Panc1 (cell line): ENCODE measurements at regions not wholly inside any gene's neighbourhood (a gene's known extent, or its start where the extent isn't known, plus 50 kb on each side); places are given as distances from the start of the nearest gene placed in this dataset.

Experiments
- ATAC-seq: fragments of 200-7000 bp; cut with Tn5 transposase; 2 replicates; pipeline ENCODE4 v1.9.1; 2020; ENCODE audit warnings: mild to moderate bottlenecking, moderate library complexity
- BruUV-seq: library from RNA; stranded (reverse); fragments of 400-500 nt; replicated peaks from 2 replicates; lab custom pipeline; 2021; lab: Mats Ljungman, UMichigan
- CTCF ChIA-PET: fragments of 300-600 bp; sonication (Branson Sonifier 250); formaldehyde crosslinking; loops from one replicate; lab custom pipeline; 2022; ENCODE audit warnings: antibody characterized with exemption; lab: Charles Lee
- POLR2A ChIA-PET: fragments of 300-600 bp; sonication (Branson Sonifier 250); formaldehyde crosslinking; loops from one replicate; lab custom pipeline; 2022; ENCODE audit warnings: antibody characterized with exemption; lab: Charles Lee
- DNase-seq: peaks from one replicate; pipeline ENCODE4 v3.0.0-alpha.2; 2010; ENCODE audit warnings: low read depth, low spot score
- H3K27ac ChIP-seq: 2 replicates; pipeline ENCODE4 v1.5.1; 2011; ENCODE audit warnings: mild to moderate bottlenecking, low read length, inconsistent platforms
- H3K27me3 ChIP-seq: fragments of 200-500 bp; sonication (Bioruptor generic); 2 replicates; pipeline ENCODE4 v1.6.0; 2014; ENCODE audit warnings: low read length, inconsistent platforms; ENCODE audit not compliant: control insufficient read depth, insufficient read depth
- H3K36me3 ChIP-seq: fragments of 200-500 bp; sonication (Bioruptor generic); 2 replicates; pipeline ENCODE4 v1.5.1; 2014; ENCODE audit warnings: inconsistent platforms, mild to moderate bottlenecking, low read length, moderate library complexity; ENCODE audit not compliant: control insufficient read depth, insufficient read depth
- H3K4me1 ChIP-seq: 2 replicates; pipeline ENCODE4 v1.5.1; 2011; ENCODE audit warnings: inconsistent platforms, mild to moderate bottlenecking, low read length, moderate library complexity; ENCODE audit not compliant: control insufficient read depth, insufficient read depth
- H3K4me3 ChIP-seq, 2 experiments: 2 replicates each; pipeline ENCODE4 v1.5.1; 2011 to 2012; ENCODE audit warnings: low read depth in 2 of 2, low read length in 2 of 2, mild to moderate bottlenecking in 2 of 2, inconsistent platforms in 1 of 2, moderate library complexity in 1 of 2
- H3K9me3 ChIP-seq: fragments of 200-500 bp; sonication (Bioruptor generic); 2 replicates; pipeline ENCODE4 v1.5.1; 2014; ENCODE audit warnings: low read depth, mild to moderate bottlenecking, inconsistent platforms, low read length, moderate library complexity; ENCODE audit not compliant: control insufficient read depth, insufficient read depth
- POLR2AphosphoS5 ChIP-seq: IDR thresholded peaks from 2 replicates; pipeline ENCODE4 v1.6.1; 2012; ENCODE audit warnings: mild to moderate bottlenecking, low read depth, low read length, moderate library complexity
- SIN3A ChIP-seq: IDR thresholded peaks from 2 replicates; pipeline ENCODE4 v1.6.1; 2012; ENCODE audit warnings: low read depth, mild to moderate bottlenecking, low read length, moderate library complexity, borderline replicate concordance; ENCODE audit not compliant: insufficient read depth
- TCF7L2 ChIP-seq: IDR thresholded peaks from 2 replicates; pipeline ENCODE4 v1.6.1; 2011; ENCODE audit warnings: mild to moderate bottlenecking, low read depth, low read length, inconsistent platforms
- in situ Hi-C: cut with HindIII; loops from 2 replicates; pipeline ENCODE4 v1.10.0; 2016; ENCODE audit warnings: low sequenced_read_pairs, low pct_unique_long_range_greater_than_20kb
- intact Hi-C: fragments of 100-400 bp; cut with micrococcal nuclease; formaldehyde crosslinking; loops from one replicate; pipeline ENCODE4 v1.10.0; 2022; ENCODE audit not compliant: unreplicated experiment
- TF ChIP-seq, protein P1 (sequence below), 2 experiments: IDR thresholded peaks; 2 replicates each; pipeline ENCODE4 v1.6.1; 2011 to 2012; ENCODE audit warnings: low read depth in 2 of 2, control low read depth in 1 of 2, low read length in 1 of 2, mild to moderate bottlenecking in 1 of 2, moderate library complexity in 1 of 2; ENCODE audit not compliant: insufficient read depth in 1 of 2
- TF ChIP-seq, protein P2 (sequence below): fragments of 450-650 bp; IDR thresholded peaks from 2 replicates; pipeline ENCODE4 v1.5.1; 2017; ENCODE audit warnings: mild to moderate bottlenecking

DNA sequence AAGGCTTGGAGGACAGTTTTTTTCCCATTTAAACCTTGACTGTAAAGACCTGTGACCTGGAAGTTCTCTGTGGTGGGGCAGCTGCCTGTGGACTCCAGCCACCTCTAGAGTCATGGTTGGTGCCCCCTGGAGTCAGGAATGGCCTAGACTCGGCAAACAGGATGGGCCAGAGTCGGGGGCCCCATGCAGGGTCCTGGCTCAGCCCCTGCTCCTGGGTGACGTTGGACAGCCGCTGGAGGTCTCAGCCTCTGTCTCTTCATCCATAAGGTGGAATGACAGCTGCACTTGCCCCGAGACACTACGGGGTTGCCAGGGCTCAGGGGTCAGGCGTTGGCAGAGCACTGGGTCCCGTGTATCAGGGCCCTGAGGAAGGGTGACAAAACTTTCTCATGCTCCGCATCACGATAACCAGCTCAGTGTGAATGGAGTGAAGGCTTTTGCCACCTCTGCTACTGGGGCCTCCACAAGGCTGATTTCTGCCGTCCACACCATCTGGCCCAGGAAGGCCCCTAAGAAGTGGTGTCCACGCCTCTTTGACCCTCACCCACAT is 58.5 kb upstream of the TTC34 start:
- no peaks in the 10 kb centered on the region for H3K36me3 ChIP-seq
- H3K4me1 ChIP-seq = no peaks in the 10 kb centered on the region
- TF ChIP-seq POLR2AphosphoS5 = no peak
- no peak for TF ChIP-seq TCF7L2
- TF ChIP-seq SIN3A = no peak
- TF ChIP-seq, protein P1, sequence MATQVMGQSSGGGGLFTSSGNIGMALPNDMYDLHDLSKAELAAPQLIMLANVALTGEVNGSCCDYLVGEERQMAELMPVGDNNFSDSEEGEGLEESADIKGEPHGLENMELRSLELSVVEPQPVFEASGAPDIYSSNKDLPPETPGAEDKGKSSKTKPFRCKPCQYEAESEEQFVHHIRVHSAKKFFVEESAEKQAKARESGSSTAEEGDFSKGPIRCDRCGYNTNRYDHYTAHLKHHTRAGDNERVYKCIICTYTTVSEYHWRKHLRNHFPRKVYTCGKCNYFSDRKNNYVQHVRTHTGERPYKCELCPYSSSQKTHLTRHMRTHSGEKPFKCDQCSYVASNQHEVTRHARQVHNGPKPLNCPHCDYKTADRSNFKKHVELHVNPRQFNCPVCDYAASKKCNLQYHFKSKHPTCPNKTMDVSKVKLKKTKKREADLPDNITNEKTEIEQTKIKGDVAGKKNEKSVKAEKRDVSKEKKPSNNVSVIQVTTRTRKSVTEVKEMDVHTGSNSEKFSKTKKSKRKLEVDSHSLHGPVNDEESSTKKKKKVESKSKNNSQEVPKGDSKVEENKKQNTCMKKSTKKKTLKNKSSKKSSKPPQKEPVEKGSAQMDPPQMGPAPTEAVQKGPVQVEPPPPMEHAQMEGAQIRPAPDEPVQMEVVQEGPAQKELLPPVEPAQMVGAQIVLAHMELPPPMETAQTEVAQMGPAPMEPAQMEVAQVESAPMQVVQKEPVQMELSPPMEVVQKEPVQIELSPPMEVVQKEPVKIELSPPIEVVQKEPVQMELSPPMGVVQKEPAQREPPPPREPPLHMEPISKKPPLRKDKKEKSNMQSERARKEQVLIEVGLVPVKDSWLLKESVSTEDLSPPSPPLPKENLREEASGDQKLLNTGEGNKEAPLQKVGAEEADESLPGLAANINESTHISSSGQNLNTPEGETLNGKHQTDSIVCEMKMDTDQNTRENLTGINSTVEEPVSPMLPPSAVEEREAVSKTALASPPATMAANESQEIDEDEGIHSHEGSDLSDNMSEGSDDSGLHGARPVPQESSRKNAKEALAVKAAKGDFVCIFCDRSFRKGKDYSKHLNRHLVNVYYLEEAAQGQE (IDR thresholded peaks at IDR 0.05; ENCODE audit: insufficient read depth in 1 of 2, low read depth in 2 of 2, low read length in 1 of 2) = no peak
- TF ChIP-seq, protein P2, sequence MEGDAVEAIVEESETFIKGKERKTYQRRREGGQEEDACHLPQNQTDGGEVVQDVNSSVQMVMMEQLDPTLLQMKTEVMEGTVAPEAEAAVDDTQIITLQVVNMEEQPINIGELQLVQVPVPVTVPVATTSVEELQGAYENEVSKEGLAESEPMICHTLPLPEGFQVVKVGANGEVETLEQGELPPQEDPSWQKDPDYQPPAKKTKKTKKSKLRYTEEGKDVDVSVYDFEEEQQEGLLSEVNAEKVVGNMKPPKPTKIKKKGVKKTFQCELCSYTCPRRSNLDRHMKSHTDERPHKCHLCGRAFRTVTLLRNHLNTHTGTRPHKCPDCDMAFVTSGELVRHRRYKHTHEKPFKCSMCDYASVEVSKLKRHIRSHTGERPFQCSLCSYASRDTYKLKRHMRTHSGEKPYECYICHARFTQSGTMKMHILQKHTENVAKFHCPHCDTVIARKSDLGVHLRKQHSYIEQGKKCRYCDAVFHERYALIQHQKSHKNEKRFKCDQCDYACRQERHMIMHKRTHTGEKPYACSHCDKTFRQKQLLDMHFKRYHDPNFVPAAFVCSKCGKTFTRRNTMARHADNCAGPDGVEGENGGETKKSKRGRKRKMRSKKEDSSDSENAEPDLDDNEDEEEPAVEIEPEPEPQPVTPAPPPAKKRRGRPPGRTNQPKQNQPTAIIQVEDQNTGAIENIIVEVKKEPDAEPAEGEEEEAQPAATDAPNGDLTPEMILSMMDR = no peak
- H3K27me3 ChIP-seq = peaks cover 2% of the 10 kb centered on the region; the same call in 1 of the 2 replicates
- ChIA-PET CTCF (no interaction called here), POLR2A (no interaction called here)
- BruUV-seq = no TSS peak
- H3K27ac ChIP-seq = no peak overlapping the region
- no peak for DNase-seq
- ATAC-seq = no peak
- no peak overlapping the region for H3K4me3 ChIP-seq
- intact Hi-C loops = no loop called here
- in situ Hi-C loops = no loop called here
- no peaks in the 10 kb centered on the region for H3K9me3 ChIP-seq

DNA sequence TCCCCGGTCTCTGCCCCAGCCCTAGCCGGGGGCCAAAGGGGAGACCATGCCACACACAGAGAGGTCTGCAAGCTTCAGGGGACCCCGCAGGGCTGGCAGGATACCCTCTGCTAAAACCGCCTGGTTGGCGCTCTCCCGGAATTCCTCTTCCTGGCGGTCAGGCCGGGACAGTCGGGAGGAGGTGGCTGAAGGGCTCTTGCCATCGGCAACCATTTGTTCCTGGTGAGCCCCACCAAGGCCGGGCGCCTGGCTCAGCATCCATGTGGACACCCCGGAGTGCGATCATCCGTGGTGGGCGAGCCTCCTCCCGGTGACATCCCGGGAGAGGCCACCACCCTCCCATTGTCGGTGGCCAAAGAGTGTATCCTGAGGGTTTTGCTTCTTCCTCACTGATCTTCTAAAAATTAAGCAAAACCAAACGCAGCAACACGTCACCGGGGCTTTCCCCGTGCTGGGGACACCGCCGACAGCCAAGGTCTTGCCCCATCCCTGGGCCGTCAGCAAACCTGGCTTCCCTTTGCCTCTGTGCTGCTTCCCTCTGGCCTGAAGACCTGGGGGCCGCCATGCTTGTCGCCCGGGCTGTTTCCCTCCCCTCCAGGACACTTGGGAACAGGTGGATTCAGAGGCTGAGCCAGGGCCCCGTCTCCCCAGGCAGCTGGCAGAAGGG is 59.1 kb upstream of the TTC34 start:
- H3K27ac ChIP-seq = no peak overlapping the region
- no TSS peak for BruUV-seq
- TF ChIP-seq, protein P2 = no peak
- TF ChIP-seq, protein P1 (IDR thresholded peaks at IDR 0.05; ENCODE audit: insufficient read depth in 1 of 2, low read depth in 2 of 2, low read length in 1 of 2) = no peak
- no peak for TF ChIP-seq SIN3A
- ChIA-PET CTCF (no interaction called here), POLR2A (interaction anchor here (0.5 kb wide), 1 partner anchor 147 kb away, joined by 3 read pairs; no protein-coding TSS in a partner anchor)
- H3K36me3 ChIP-seq = no peaks in the 10 kb centered on the region
- no peaks in the 10 kb centered on the region for H3K4me1 ChIP-seq
- intact Hi-C loops (no loop called here), in situ Hi-C loops (no loop called here)
- DNase-seq (no peak), ATAC-seq (no peak)
- no peak overlapping the region for H3K4me3 ChIP-seq
- peaks cover 2% of the 10 kb centered on the region; the same call in 1 of the 2 replicates for H3K27me3 ChIP-seq
- H3K9me3 ChIP-seq = no peaks in the 10 kb centered on the region
